Parathyroid adenoma (tissue), 2 donors: ENCODE measurements at regions not wholly inside any gene's neighbourhood (a gene's known extent, or its start where the extent isn't known, plus 50 kb on each side); places are given as distances from the start of the nearest gene placed in this dataset.

Experiments
- H2AFZ ChIP-seq: fragments of 300-600 bp; sonication (generic); one replicate; pipeline ENCODE4 v1.7.0; 2017; ENCODE audit warnings: antibody characterized with exemption, mild to moderate bottlenecking
- H3K27ac ChIP-seq: fragments of 300-600 bp; sonication (generic); one replicate; pipeline ENCODE4 v1.7.0; 2017
- H3K27me3 ChIP-seq: fragments of 300-600 bp; sonication (generic); one replicate; pipeline ENCODE4 v1.7.0; 2017; ENCODE audit warnings: low read length; ENCODE audit not compliant: control insufficient read depth, insufficient read depth
- H3K36me3 ChIP-seq: fragments of 300-600 bp; sonication (generic); one replicate; pipeline ENCODE4 v1.7.0; 2017; ENCODE audit warnings: low read length; ENCODE audit not compliant: control insufficient read depth, insufficient read depth
- H3K4me1 ChIP-seq: fragments of 300-600 bp; sonication (generic); one replicate; pipeline ENCODE4 v1.7.0; 2017; ENCODE audit warnings: control low read depth
- H3K4me2 ChIP-seq: fragments of 300-600 bp; sonication (generic); one replicate; pipeline ENCODE4 v1.7.0; 2017; ENCODE audit warnings: low read length
- H3K4me3 ChIP-seq: fragments of 300-600 bp; sonication (generic); one replicate; pipeline ENCODE4 v1.7.0; 2017; ENCODE audit warnings: low read depth, low read length
- H3K79me2 ChIP-seq: fragments of 300-600 bp; sonication (generic); one replicate; pipeline ENCODE4 v1.7.0; 2017; ENCODE audit warnings: control low read depth
- H3K9ac ChIP-seq: fragments of 300-600 bp; sonication (generic); one replicate; pipeline ENCODE4 v1.7.0; 2017; ENCODE audit warnings: mild to moderate bottlenecking
- H3K9me3 ChIP-seq: fragments of 300-600 bp; sonication (generic); one replicate; pipeline ENCODE4 v1.7.0; 2017; ENCODE audit warnings: low read length; ENCODE audit not compliant: control insufficient read depth
- TF ChIP-seq, protein P1 (sequence below): fragments of 300-600 bp; sonication (generic); IDR thresholded peaks from one replicate; pipeline ENCODE4 v1.7.0; 2017; ENCODE audit warnings: antibody characterized with exemption, mild to moderate bottlenecking
- donor health status: primary hyperparathyroidism.

DNA sequence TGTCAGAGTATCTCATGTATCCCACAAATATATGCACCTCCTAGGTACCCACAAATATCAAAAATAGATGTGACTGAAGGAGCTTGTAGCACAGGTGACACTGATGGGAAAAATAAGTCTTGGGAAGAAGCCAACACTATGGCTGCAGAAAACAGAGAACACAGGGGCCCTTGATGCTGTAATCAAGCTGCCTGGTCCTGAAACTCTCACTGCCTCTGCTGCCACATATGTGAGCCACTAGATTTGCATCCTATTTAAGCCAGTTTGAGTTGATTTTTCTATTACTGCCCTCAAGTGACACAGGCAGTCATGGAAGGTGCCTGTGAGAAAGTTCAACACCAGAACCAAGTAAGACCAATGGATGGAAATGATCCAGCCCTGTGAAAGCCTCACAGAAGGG, 720.8 kb downstream of the UQCRFS1 start:
- H3K4me2 ChIP-seq, result no peak overlapping the region
- H3K4me1 ChIP-seq, result no peaks in the 10 kb centered on the region
- H3K79me2 ChIP-seq, result no peaks in the 10 kb centered on the region
- H2AFZ ChIP-seq, result no peak overlapping the region
- H3K4me3 ChIP-seq, result no peak overlapping the region
- no peaks in the 10 kb centered on the region for H3K27me3 ChIP-seq
- TF ChIP-seq, protein P1, sequence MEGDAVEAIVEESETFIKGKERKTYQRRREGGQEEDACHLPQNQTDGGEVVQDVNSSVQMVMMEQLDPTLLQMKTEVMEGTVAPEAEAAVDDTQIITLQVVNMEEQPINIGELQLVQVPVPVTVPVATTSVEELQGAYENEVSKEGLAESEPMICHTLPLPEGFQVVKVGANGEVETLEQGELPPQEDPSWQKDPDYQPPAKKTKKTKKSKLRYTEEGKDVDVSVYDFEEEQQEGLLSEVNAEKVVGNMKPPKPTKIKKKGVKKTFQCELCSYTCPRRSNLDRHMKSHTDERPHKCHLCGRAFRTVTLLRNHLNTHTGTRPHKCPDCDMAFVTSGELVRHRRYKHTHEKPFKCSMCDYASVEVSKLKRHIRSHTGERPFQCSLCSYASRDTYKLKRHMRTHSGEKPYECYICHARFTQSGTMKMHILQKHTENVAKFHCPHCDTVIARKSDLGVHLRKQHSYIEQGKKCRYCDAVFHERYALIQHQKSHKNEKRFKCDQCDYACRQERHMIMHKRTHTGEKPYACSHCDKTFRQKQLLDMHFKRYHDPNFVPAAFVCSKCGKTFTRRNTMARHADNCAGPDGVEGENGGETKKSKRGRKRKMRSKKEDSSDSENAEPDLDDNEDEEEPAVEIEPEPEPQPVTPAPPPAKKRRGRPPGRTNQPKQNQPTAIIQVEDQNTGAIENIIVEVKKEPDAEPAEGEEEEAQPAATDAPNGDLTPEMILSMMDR, result no peak
- H3K27ac ChIP-seq, result no peak overlapping the region
- H3K36me3 ChIP-seq, result no peaks in the 10 kb centered on the region
- H3K9me3 ChIP-seq, result no peaks in the 10 kb centered on the region
- H3K9ac ChIP-seq, result no peak overlapping the region

DNA sequence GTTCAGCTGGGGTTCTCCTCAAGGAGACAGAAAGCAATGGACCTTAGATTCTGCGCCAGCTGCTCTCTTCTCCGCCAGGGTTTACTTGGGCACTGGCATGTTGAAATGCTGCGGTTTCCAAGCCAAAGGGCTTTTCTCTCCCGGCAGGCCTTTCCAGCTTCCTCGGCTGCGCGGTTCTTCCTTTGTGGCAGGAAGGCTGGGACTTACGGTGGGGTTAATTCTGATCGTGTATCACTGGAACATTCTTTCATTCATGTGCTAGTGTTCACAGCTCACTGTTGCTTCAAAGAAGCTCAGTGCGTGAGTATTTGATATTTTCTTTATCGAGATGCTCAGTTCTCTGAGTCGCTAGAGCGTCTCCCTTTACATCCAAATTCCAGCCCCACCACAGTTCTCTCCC, 723.2 kb downstream of the UQCRFS1 start:
- Histone ChIP-seq H3K9me3 (no peaks in the 10 kb centered on the region), H3K9ac (no peak overlapping the region), H3K27me3 (no peaks in the 10 kb centered on the region), H3K4me2 (no peak overlapping the region), H3K4me1 (no peaks in the 10 kb centered on the region), H3K79me2 (no peaks in the 10 kb centered on the region), H3K27ac (no peak overlapping the region), H3K36me3 (no peaks in the 10 kb centered on the region), H2AFZ (no peak overlapping the region), H3K4me3 (no peak overlapping the region)
- TF ChIP-seq, protein P1, result no peak

- no peak overlapping the region for H2AFZ ChIP-seq
- no peaks in the 10 kb centered on the region for H3K4me1 ChIP-seq
- H3K4me3 ChIP-seq, result no peak overlapping the region
- H3K27me3 ChIP-seq, result no peaks in the 10 kb centered on the region
- no peak overlapping the region for H3K4me2 ChIP-seq
- no peaks in the 10 kb centered on the region for H3K79me2 ChIP-seq
- H3K27ac ChIP-seq, result no peak overlapping the region
- H3K9me3 ChIP-seq, result no peaks in the 10 kb centered on the region
- no peaks in the 10 kb centered on the region for H3K36me3 ChIP-seq
- TF ChIP-seq, protein P1, result no peak
- no peak overlapping the region for H3K9ac ChIP-seq
These were observed 723.8 kb downstream of the UQCRFS1 start for GRCh38 chr19:28489126-28489660.

DNA sequence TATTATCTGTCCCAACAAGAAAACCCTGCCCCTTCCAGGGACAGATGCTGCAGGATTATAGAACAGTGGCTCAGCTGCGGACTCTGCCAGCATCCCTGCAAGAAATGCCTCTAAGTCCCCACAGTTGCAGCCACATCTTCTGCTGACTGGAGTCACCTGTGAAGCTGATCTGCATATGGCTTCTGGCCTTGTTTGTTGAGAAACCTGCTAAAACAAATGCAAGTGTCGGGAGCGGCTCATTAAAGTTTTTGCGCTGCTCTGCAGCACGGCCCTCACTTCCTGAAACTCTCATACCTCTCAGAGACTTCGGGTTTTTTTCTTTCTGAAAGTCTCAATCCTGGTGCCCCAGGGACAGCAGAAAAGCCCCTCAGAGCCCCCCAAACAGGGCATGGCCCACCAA, 725.0 kb downstream of the UQCRFS1 start:
- Histone ChIP-seq H3K9me3 (no peaks in the 10 kb centered on the region), H3K4me1 (no peaks in the 10 kb centered on the region), H3K79me2 (no peaks in the 10 kb centered on the region), H2AFZ (no peak overlapping the region), H3K27me3 (no peaks in the 10 kb centered on the region), H3K9ac (no peak overlapping the region), H3K36me3 (no peaks in the 10 kb centered on the region), H3K4me2 (no peak overlapping the region), H3K4me3 (no peak overlapping the region), H3K27ac (no peak overlapping the region)
- TF ChIP-seq, protein P1, result no peak

DNA sequence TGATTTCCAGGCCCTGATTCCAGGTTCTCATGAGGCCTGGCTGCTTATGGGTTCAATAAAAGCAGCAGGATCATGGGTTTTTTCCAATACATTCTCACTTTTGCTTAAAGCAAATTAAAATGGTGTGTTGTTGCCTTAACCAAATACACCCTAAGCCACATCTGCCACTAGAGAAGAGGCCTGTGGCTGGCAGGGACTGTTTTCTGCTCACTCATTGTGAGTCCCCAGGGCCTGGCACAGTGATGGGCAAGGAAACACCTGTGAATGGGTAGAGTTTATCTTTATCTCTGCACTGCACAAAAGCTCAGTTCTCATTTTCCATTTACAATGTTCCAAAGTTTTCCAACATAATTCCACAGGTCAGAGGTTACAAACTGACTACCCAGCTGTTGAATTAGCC, 726.0 kb downstream of the UQCRFS1 start:
- Histone ChIP-seq H3K27me3 (no peaks in the 10 kb centered on the region), H2AFZ (no peak overlapping the region), H3K27ac (no peak overlapping the region), H3K36me3 (no peaks in the 10 kb centered on the region), H3K9ac (no peak overlapping the region), H3K4me3 (no peak overlapping the region), H3K79me2 (no peaks in the 10 kb centered on the region), H3K4me2 (no peak overlapping the region), H3K9me3 (no peaks in the 10 kb centered on the region), H3K4me1 (no peaks in the 10 kb centered on the region)
- TF ChIP-seq, protein P1, result no peak
